CD14-positive monocyte (primary cell): ENCODE measurements at regions not wholly inside any gene's neighbourhood (a gene's known extent, or its start where the extent isn't known, plus 50 kb on each side); places are given as distances from the start of the nearest gene placed in this dataset.

Experiments
- DNase-seq, 3 donors: peaks; one replicate each; pipeline ENCODE4 v3.0.0-alpha.2; 2011 to 2022
- H2AFZ ChIP-seq: 2 replicates; pipeline ENCODE4 v1.6.0; 2012; ENCODE audit warnings: mild to moderate bottlenecking, low read depth, low read length, inconsistent platforms; ENCODE audit not compliant: insufficient read depth, poor library complexity, severe bottlenecking
- H3K27ac ChIP-seq, 2 donors: 1 replicate in 1 of 2; 2 replicates in 1 of 2; pipeline ENCODE4 v1.5.1; 2012 to 2013; ENCODE audit warnings: low read length in 2 of 2, control low read depth in 1 of 2, inconsistent platforms in 1 of 2, low read depth in 1 of 2, mild to moderate bottlenecking in 1 of 2
- H3K27me3 ChIP-seq, 2 donors: one replicate each; pipeline versions ENCODE4 v1.6.0 to v1.6.1; 2011 to 2013; ENCODE audit warnings: low read length in 2 of 2; ENCODE audit not compliant: control insufficient read depth in 2 of 2, insufficient read depth in 2 of 2
- H3K36me3 ChIP-seq, 2 donors: replicated peaks in 1 of 2; 1 replicate in 1 of 2; 2 replicates in 1 of 2; pipeline versions ENCODE4 v1.5.1 to v1.6.1; 2012 to 2013; ENCODE audit warnings: low read length in 2 of 2, control low read depth in 1 of 2, inconsistent platforms in 1 of 2, mild to moderate bottlenecking in 1 of 2; ENCODE audit not compliant: insufficient read depth in 2 of 2, control insufficient read depth in 1 of 2
- H3K4me1 ChIP-seq, 2 donors: 1 replicate in 1 of 2; 2 replicates in 1 of 2; pipeline versions ENCODE4 v1.5.1 to v1.6.1; 2012 to 2013; ENCODE audit warnings: low read length in 2 of 2, control low read depth in 1 of 2, inconsistent platforms in 1 of 2, mild to moderate bottlenecking in 1 of 2, moderate library complexity in 1 of 2; ENCODE audit not compliant: insufficient read depth in 2 of 2, control insufficient read depth in 1 of 2
- H3K4me2 ChIP-seq: replicated peaks from 2 replicates; pipeline ENCODE3; 2012; ENCODE audit warnings: low read length, moderate library complexity, mild to moderate bottlenecking; ENCODE audit not compliant: poor library complexity, severe bottlenecking; ENCODE audit errors: extremely low read depth
- H3K4me3 ChIP-seq, 3 experiments: fragments of 200-600 bp in 1 of 3; sonication (generic) in 1 of 3; replicated peaks in 1 of 3; 1 replicate in 2 of 3; 2 replicates in 1 of 3; pipeline ENCODE4 v1.5.1; 2011 to 2013; ENCODE audit warnings: low read length in 3 of 3, mild to moderate bottlenecking in 3 of 3, control low read depth in 2 of 3, low read depth in 2 of 3, inconsistent platforms in 1 of 3, moderate library complexity in 1 of 3
- H3K79me2 ChIP-seq: 2 replicates; pipeline ENCODE4 v1.6.0; 2012; ENCODE audit warnings: mild to moderate bottlenecking, control low read depth, inconsistent platforms, low read length, moderate library complexity; ENCODE audit not compliant: insufficient read depth
- H3K9ac ChIP-seq: 2 replicates; pipeline ENCODE4 v1.6.0; 2017; ENCODE audit warnings: low read length, mild to moderate bottlenecking; ENCODE audit not compliant: insufficient read depth, poor library complexity, severe bottlenecking
- H3K9me3 ChIP-seq, 2 donors: replicated peaks in 1 of 2; 1 replicate in 1 of 2; 2 replicates in 1 of 2; pipeline versions ENCODE4 v1.5.1 to v1.6.1; 2012 to 2013; ENCODE audit warnings: low read length in 2 of 2, control low read depth in 1 of 2; ENCODE audit not compliant: control insufficient read depth in 1 of 2, insufficient read depth in 1 of 2
- H4K20me1 ChIP-seq: 2 replicates; pipeline ENCODE4 v1.6.0; 2012; ENCODE audit warnings: mild to moderate bottlenecking, low read length, control low read depth, moderate library complexity; ENCODE audit not compliant: insufficient read depth
- H3K27ac Mint-ChIP-seq, 7 donors: one replicate each; pipeline ENCODE4 v1.8.0; 2020; ENCODE audit warnings: mild to moderate bottlenecking in 7 of 7, mixed read lengths in 7 of 7, moderate library complexity in 6 of 7, inconsistent platforms in 2 of 7
- H3K27me3 Mint-ChIP-seq, 3 donors: one replicate each; pipeline ENCODE4 v1.8.0; 2021 to 2022; ENCODE audit warnings: low read depth in 3 of 3, mild to moderate bottlenecking in 3 of 3, mixed read lengths in 3 of 3, moderate library complexity in 3 of 3, inconsistent platforms in 1 of 3
- H3K36me3 Mint-ChIP-seq, 2 donors: one replicate each; pipeline ENCODE4 v1.8.0; 2020; ENCODE audit warnings: mixed read lengths in 2 of 2, inconsistent platforms in 1 of 2, mild to moderate bottlenecking in 1 of 2
- H3K4me1 Mint-ChIP-seq: one replicate; pipeline ENCODE4 v1.8.0; 2020; ENCODE audit warnings: mild to moderate bottlenecking, mixed read lengths
- H3K4me3 Mint-ChIP-seq, 2 donors: one replicate each; pipeline ENCODE4 v1.8.0; 2020; ENCODE audit warnings: mild to moderate bottlenecking in 2 of 2, mixed read lengths in 2 of 2, moderate library complexity in 1 of 2
- H3K9me3 Mint-ChIP-seq, 7 donors: one replicate each; pipeline ENCODE4 v1.8.0; 2020 to 2022; ENCODE audit warnings: mixed read lengths in 7 of 7, mild to moderate bottlenecking in 6 of 7, moderate library complexity in 6 of 7, inconsistent platforms in 2 of 7
- CTCF ChIP-seq: fragments of 200-600 bp; IDR thresholded peaks from one replicate; pipeline ENCODE4 v1.8.0; 2022; ENCODE audit warnings: antibody characterized with exemption, mild to moderate bottlenecking
- WGBS: methylation state at CpG from one replicate; pipeline ENCODE4 v1.1.5; 2013; ENCODE audit warnings: missing lambda C conversion rate; ENCODE audit not compliant: insufficient coverage; 5-methylcytosine and 5-hydroxymethylcytosine counted together
- intact Hi-C, 2 donors: fragments of 100-400 bp; cut with micrococcal nuclease; formaldehyde crosslinking; loops; one replicate each; pipeline versions ENCODE4 v1.15.0 to v1.15.1; 2023

DNA sequence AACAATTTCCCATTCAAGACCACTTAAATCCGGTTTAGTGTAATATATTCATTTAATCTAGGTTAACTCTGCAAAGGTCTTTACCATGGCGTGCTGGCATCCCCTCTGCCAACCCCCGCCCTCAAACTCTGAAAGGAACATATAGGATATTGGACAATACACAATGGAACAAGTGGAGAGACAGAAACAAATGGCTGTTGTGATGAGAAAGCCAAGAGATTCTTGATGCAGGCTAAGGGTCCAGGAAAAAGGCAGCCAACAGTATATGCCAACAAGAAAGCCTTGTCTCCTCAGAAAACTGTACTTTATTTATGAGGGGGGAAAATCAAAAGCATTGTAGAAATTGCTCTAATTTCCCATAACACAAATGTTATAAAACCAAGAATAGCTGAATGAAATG is 407.3 kb upstream of the SGCG start:
- intact Hi-C loops, result no loop called here
- Histone ChIP-seq H3K9me3 (peaks cover 0 to 3% of the 10 kb centered on the region in 2 donors), H3K4me1 (no peaks in the 10 kb centered on the region), H3K27me3 (no peaks in the 10 kb centered on the region), H2AFZ (no peak overlapping the region), H3K27ac (no peak overlapping the region), H3K36me3 (no peaks in the 10 kb centered on the region), H3K4me2 (no peak overlapping the region), H4K20me1 (no peaks in the 10 kb centered on the region), H3K4me3 (no peak overlapping the region), H3K9ac (no peak overlapping the region), H3K79me2 (no peaks in the 10 kb centered on the region)
- no CpG with 5 or more reads among the region's 3 CpGs for WGBS
- DNase-seq, result no peak
- Mint-ChIP-seq H3K27me3 (peaks cover 0 to 4% (median 2%) of the 10 kb centered on the region in 3 donors), H3K4me1 (no peaks in the 10 kb centered on the region), H3K4me3 (no peak overlapping the region), H3K36me3 (no peaks in the 10 kb centered on the region), H3K27ac (no peak overlapping the region), H3K9me3 (peaks cover 0 to 6% (median 5%) of the 10 kb centered on the region in 7 donors)
- no peak for TF ChIP-seq CTCF

- Histone ChIP-seq H3K4me1 (no peaks in the 10 kb centered on the region), H3K9ac (no peak overlapping the region), H4K20me1 (no peaks in the 10 kb centered on the region), H3K9me3 (peaks cover 0 to 3% of the 10 kb centered on the region in 2 donors), H3K27ac (no peak overlapping the region), H3K79me2 (no peaks in the 10 kb centered on the region), H3K4me2 (no peak overlapping the region), H3K4me3 (no peak overlapping the region), H3K27me3 (no peaks in the 10 kb centered on the region), H2AFZ (no peak overlapping the region), H3K36me3 (no peaks in the 10 kb centered on the region)
- no peak overlapping the region for H3K27ac Mint-ChIP-seq
- H3K36me3 Mint-ChIP-seq, result no peaks in the 10 kb centered on the region
- H3K27me3 Mint-ChIP-seq, result peaks cover 0 to 4% (median 1%) of the 10 kb centered on the region in 3 donors
- no peak for TF ChIP-seq CTCF
- peaks cover 0 to 6% (median 2%) of the 10 kb centered on the region in 7 donors for H3K9me3 Mint-ChIP-seq
- H3K4me3 Mint-ChIP-seq, result no peak overlapping the region
- WGBS, result 70% methylated on average over 14 of the region's 15 CpGs
- no peaks in the 10 kb centered on the region for H3K4me1 Mint-ChIP-seq
- intact Hi-C loops, result no loop called here
- no peak for DNase-seq
These were observed 404.2 kb upstream of the SGCG start for GRCh38 chr13:22776394-22777186.
